Stimulated activated CD8-positive, alpha-beta memory T cell treated with anti-CD3 and anti-CD28 coated beads, Interleukin-12 subunit alpha, Interleukin-12 subunit beta, amount 100 ng/mL, for 24 hours (primary cell): ENCODE measurements at regions not wholly inside any gene's neighbourhood (a gene's known extent, or its start where the extent isn't known, plus 50 kb on each side); places are given as distances from the start of the nearest gene placed in this dataset.
"Not testable (repeated sequence)": the region's sequence is repeated elsewhere in the genome, so short reads cannot be mapped to it uniquely, and the experiment has no call there.

Experiments used
- DNase-seq: peaks from one replicate; pipeline ENCODE4 v3.0.0-alpha.2; 2020; ENCODE audit errors: extremely low read depth

DNA sequence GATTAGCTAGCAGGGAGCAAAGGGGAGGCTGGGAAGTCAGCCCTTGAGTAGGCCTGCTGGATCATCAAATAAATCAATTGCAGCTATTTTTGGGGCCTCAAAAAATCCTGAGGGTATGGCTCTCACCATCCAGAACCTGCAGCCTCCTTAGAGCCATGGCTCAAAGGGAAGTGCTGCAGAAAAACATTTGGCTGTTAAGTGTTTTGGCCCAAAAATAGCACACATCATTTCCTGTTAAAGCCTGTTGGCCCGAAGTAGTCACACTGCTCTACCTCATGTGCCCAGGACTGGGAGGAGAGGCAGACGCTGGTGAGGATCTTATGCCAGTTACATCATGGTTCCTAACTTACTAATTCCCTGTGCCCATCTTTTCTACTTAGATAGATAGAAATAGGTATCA, 176.8 kb upstream of the PLGLB1 start:
- DNase-seq, result not testable (repeated sequence)

DNA sequence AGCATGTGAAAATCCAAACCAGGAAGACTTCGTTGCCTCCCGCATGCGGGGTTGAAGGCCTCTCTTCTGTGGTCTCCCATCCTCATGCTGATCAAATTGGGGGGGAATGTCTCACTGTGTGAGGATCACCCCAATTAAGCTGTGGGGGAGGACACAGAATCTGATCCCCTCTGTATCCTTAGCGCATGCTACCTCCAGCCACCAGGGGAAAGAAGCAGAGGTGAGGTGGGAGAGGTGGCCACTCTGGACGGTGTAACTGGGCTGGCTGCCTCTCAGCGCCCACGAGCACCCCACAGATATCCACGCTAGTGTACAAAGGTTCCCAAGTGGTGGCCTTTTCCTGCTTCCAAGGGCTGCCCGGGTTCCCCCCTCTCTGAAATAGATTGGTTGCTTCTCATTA, 177.6 kb upstream of the PLGLB1 start:
- DNase-seq, result not testable (repeated sequence)

DNA sequence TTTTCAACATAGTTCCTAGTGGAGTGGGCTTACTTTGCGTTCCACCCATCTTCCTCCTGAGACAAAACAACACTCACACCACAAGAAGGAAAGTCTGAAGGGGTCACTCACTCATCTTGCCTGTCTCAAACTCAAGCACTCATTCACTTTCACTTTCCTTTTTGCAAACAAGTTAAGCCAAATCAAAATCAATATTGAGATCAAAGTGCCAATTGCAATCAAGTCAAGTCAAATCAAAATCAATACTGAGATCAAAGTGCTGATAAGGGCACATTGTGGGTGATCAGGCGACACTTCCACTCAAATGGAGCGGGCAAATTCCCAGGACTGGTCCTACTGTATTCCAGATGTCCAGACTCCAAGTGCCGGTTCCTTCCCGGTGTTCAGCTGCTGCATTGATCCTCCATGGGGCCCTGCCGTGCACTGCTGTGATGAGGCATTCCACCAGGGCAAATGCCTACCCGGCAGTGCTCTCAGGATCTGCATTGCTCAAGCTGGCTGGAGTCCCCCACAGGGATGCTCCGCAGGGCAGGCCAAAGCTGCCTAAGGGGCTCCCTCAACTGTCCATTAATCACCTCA, 183.0 kb upstream of the PLGLB1 start:
- DNase-seq, result not testable (repeated sequence)

DNA sequence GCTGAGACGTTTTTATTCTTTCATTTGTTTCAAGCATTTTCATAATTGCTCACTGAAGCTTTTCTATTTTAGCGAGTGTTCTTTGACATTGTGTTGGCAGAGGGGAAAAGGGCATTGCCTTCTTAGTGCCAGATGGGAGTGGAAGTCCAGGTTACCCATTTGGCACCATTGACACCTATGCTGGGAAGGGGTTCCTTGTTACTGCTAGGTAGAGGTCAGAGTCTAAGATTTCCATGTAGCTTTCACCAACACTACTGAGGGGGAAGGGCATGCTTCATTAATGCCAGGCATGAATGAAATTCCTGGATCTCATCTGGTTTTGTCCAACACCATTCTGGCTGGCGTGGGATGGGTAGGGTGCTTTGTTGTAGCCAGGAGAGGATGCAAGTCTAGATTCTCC, 191.3 kb upstream of the PLGLB1 start:
- not testable (repeated sequence) for DNase-seq

- not testable (repeated sequence) for DNase-seq
These were observed 195.4 kb upstream of the PLGLB1 start for GRCh38 chr2:87217005-87217404.

DNA sequence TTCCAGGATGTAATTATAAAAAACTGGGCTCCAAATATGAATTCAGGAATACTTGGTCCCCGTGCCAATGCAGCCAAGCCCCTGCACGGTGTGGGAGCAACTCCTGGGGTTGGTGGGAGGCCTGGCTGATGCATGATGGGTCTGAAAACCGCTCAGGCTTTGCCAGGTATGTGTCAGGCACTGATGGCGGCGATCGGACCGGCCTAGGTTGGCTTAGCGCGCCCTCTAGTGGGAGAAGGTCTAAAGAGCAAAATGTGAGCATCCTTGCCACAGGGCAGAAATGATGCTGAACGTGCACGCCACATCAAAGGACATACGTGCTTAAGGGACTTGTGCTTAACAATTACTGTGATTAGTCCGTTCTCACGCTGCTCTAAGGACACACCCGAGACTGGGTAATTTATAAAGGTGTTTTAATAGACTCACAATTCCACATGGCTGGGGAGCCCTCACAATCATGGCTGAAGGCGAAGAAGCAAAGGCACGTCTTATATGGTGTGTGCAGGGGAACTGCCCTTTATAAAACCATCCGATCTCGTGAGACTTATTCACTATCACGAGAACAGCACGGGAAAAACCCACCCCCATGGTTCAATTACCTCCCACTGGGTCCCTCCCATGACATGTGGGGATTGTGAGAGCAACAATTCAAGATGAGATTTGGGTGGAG, 196.2 kb upstream of the PLGLB1 start:
- DNase-seq, result peak; percentile 28

GRCh38 chr2:87220651-87221050, 199.0 kb upstream of the PLGLB1 start:
- DNase-seq, result not testable (repeated sequence)

DNA sequence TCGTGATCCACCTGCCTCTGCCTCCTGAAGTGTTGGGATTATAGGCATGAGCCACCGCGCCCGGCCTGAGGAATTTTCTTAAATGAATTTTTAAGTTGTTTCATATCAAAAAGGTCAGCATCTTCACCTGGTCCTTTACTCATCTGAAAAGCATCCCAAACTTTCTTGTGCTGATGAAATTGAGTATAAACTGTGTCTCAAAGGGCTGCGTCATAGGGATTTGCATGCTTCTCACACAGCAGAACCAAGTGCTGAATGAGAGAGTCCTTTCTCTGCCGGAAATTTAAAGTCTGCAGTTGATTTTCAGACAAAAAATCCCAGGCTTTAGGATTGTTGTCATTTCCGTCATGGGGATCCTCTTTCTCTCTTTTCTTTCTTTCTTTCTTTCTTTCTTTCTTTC, 200.5 kb upstream of the PLGLB1 start:
- not testable (repeated sequence) for DNase-seq

- not testable (repeated sequence) for DNase-seq
These were observed 202.2 kb upstream of the PLGLB1 start for GRCh38 chr2:87223873-87224272.

GRCh38 chr2:87229091-87229689, 207.5 kb upstream of the PLGLB1 start:
- DNase-seq, result not testable (repeated sequence)

GRCh38 chr2:87229964-87230363, 208.3 kb upstream of the PLGLB1 start:
- not testable (repeated sequence) for DNase-seq

GRCh38 chr2:87235333-87235981, 213.8 kb upstream of the PLGLB1 start:
- DNase-seq, result not testable (repeated sequence)

GRCh38 chr2:87237570-87238336, 216.1 kb upstream of the PLGLB1 start:
- DNase-seq, result not testable (repeated sequence)

DNA sequence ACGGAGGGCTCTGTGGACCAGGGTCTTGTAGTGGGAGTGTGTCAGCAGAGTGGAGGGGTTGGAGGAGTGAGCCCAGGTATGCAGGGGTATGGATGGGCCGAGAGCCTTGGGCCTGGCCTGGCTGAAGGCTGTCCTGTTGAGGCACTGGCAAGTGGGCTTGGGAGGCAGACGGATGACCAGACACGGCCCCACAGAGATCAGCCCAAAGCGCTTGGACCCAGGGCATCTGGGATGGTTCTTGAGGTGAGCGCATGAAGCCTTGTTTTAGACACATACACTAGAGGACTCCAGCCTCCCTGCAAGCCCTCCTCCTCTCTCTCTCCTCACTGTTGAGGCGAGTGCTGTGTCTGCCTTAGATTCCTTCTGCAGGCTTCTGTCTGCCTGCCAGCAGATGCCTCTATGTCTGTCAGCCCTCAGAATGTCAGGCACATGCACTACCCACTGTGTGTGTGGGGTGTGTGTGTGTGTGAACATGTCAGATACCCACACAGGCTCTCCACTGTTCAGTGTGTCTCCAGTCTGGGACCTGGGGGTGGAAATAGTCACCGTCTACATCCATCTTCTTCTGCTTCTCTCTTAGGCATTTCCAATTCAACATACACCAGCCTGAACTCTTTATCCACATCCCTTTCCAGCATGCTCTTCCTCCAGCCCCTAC, 218.0 kb upstream of the PLGLB1 start:
- DNase-seq, result not testable (repeated sequence)

DNA sequence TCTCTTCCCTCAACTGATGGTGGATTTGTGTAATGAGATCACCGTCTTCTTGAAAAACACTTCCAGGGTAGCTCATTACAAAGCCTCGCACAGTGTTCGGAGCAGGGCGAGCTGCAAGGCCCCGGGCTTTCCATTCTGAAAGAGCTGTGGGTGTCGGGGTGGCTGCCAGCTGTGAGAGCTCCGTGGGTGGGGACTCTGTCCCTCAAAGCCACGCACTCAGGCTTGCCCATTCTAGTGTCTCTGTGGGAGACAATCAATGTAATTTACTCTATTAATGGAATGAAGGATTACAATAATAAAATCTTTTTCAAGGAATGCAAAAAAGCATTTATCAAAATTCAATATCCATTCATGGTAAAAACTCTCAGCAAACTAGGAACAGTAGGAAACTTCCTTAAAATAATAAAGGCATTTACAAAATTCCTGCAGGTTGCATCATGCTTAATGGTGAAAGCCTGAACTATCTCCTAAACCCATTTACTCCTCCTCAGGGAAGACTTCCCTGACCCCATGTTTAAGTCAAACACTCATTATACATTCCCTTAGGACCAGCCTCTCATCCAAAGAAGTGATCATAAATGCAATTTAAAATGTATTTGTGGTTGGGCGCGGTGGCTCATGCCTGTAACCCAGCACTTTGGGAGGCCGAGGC, 224.5 kb upstream of the PLGLB1 start:
- DNase-seq, result not testable (repeated sequence)

- not testable (repeated sequence) for DNase-seq
These were observed 230.4 kb upstream of the PLGLB1 start for GRCh38 chr2:87252046-87252445.

GRCh38 chr2:87254562-87254961, 232.9 kb upstream of the PLGLB1 start:
- not testable (repeated sequence) for DNase-seq

- DNase-seq, result not testable (repeated sequence)
These were observed 233.8 kb upstream of the PLGLB1 start for GRCh38 chr2:87255410-87255809.

DNA sequence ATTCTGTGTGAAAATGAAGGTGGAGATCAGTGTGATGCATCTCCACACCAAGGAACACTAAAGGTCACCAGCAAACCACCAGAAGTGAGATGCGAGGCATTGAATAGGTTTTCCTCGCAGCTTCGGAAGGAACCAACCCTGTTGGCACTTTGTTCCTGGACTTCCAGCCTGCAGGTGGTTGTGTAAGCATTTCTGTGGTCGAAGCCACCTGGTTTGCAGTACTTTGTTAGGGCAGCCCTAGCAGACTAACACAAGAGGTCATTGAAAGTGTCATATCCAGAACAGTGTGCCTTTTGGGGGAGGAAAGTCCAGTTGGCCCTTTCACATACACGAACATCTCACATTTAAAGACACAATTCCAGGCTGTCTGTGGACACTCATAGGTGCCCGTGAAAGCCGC, 237.2 kb upstream of the PLGLB1 start:
- DNase-seq, result not testable (repeated sequence)

GRCh38 chr2:87262184-87262702, 240.6 kb upstream of the PLGLB1 start:
- DNase-seq, result not testable (repeated sequence)
